ENCODE measurements at regions not wholly inside any gene's neighbourhood (a gene's known extent, or its start where the extent isn't known, plus 50 kb on each side); places are given as distances from the start of the nearest gene placed in this dataset.

GRCh38 chr20:54980103-54980960 lies 504.9 kb downstream of the DOK5 start:
- DNase-seq (ENCODE audit: low spot score), result peak; percentile 25
- Histone ChIP-seq H3K27ac (ENCODE audit: low read depth, low read length, poor library complexity, severe bottlenecking) (no peak overlapping the region), H3K36me3 (ENCODE audit: insufficient read depth, low read length, poor library complexity, severe bottlenecking) (no peaks in the 10 kb centered on the region), H3K4me1 (ENCODE audit: insufficient read depth, low read length, poor library complexity, severe bottlenecking) (no peaks in the 10 kb centered on the region), H3K27me3 (replicated peaks; ENCODE audit: insufficient read depth, low read depth, low read length, poor library complexity) (no peaks in the 10 kb centered on the region), H3K9me3 (ENCODE audit: low read depth, low read length, poor library complexity, severe bottlenecking) (no peaks in the 10 kb centered on the region), H3K4me3 (ENCODE audit: low read depth, low read length, poor library complexity, severe bottlenecking) (no peak overlapping the region)
- no TSS peak for BruUV-seq (replicated peaks)
- TF ChIP-seq EZH2 (IDR thresholded peaks at IDR 0.05; ENCODE audit: borderline replicate concordance, low read depth, low read length, poor library complexity, severe bottlenecking), result no peak
- TF ChIP-seq CTCF (conservative IDR thresholded peaks at IDR 0.05; ENCODE audit: low read depth, low read length), result peak; percentile 54
- intact Hi-C loops (cut with micrococcal nuclease; ENCODE audit: unreplicated experiment), result no loop called here
- ChIA-PET CTCF (interaction anchor here (0.5 kb wide), 1 partner anchor 25 kb away, joined by 3 read pairs; no protein-coding TSS in a partner anchor), POLR2A (ENCODE audit: low non-redundant PET) (no interaction called here)

- no peak for DNase-seq (ENCODE audit: low spot score)
- H3K27me3 ChIP-seq (replicated peaks; ENCODE audit: insufficient read depth, low read depth, low read length, poor library complexity), result no peaks in the 10 kb centered on the region
- no peak overlapping the region for H3K4me3 ChIP-seq (ENCODE audit: low read depth, low read length, poor library complexity, severe bottlenecking)
- no peaks in the 10 kb centered on the region for H3K4me1 ChIP-seq (ENCODE audit: insufficient read depth, low read length, poor library complexity, severe bottlenecking)
- H3K36me3 ChIP-seq (ENCODE audit: insufficient read depth, low read length, poor library complexity, severe bottlenecking), result no peaks in the 10 kb centered on the region
- no TSS peak for BruUV-seq (replicated peaks)
- intact Hi-C loops (cut with micrococcal nuclease; ENCODE audit: unreplicated experiment), result no loop called here
- H3K27ac ChIP-seq (ENCODE audit: low read depth, low read length, poor library complexity, severe bottlenecking), result no peak overlapping the region
- CTCF ChIA-PET, result no interaction called here
- no peaks in the 10 kb centered on the region for H3K9me3 ChIP-seq (ENCODE audit: low read depth, low read length, poor library complexity, severe bottlenecking)
- TF ChIP-seq EZH2 (IDR thresholded peaks at IDR 0.05; ENCODE audit: borderline replicate concordance, low read depth, low read length, poor library complexity, severe bottlenecking) (no peak), CTCF (conservative IDR thresholded peaks at IDR 0.05; ENCODE audit: low read depth, low read length) (no peak)
- POLR2A ChIA-PET (ENCODE audit: low non-redundant PET), result no interaction called here
These were observed 474.9 kb downstream of the DOK5 start for GRCh38 chr20:54950304-54950703.

GRCh38 chr20:54941666-54942065 lies 466.3 kb downstream of the DOK5 start:
- Histone ChIP-seq H3K4me3 (ENCODE audit: low read depth, low read length, poor library complexity, severe bottlenecking) (no peak overlapping the region), H3K4me1 (ENCODE audit: insufficient read depth, low read length, poor library complexity, severe bottlenecking) (no peaks in the 10 kb centered on the region), H3K36me3 (ENCODE audit: insufficient read depth, low read length, poor library complexity, severe bottlenecking) (no peaks in the 10 kb centered on the region), H3K27me3 (replicated peaks; ENCODE audit: insufficient read depth, low read depth, low read length, poor library complexity) (no peaks in the 10 kb centered on the region), H3K9me3 (ENCODE audit: low read depth, low read length, poor library complexity, severe bottlenecking) (no peaks in the 10 kb centered on the region), H3K27ac (ENCODE audit: low read depth, low read length, poor library complexity, severe bottlenecking) (no peak overlapping the region)
- DNase-seq (ENCODE audit: low spot score), result no peak
- TF ChIP-seq EZH2 (IDR thresholded peaks at IDR 0.05; ENCODE audit: borderline replicate concordance, low read depth, low read length, poor library complexity, severe bottlenecking) (no peak), CTCF (conservative IDR thresholded peaks at IDR 0.05; ENCODE audit: low read depth, low read length) (no peak)
- ChIA-PET POLR2A (ENCODE audit: low non-redundant PET) (interaction anchor here (0.6 kb wide), 1 partner anchor 377 kb away, joined by 3 read pairs; no protein-coding TSS in a partner anchor), CTCF (no interaction called here)
- BruUV-seq (replicated peaks), result no TSS peak
- intact Hi-C loops (cut with micrococcal nuclease; ENCODE audit: unreplicated experiment), result no loop called here
